HG03575 (cell line): ENCODE measurements at regions not wholly inside any gene's neighbourhood (a gene's known extent, or its start where the extent isn't known, plus 50 kb on each side); places are given as distances from the start of the nearest gene placed in this dataset.
"Not testable (repeated sequence)": the region's sequence is repeated elsewhere in the genome, so short reads cannot be mapped to it uniquely, and the experiment has no call there.

Experiments
- ATAC-seq: cut with Tn5 transposase; IDR thresholded peaks from one replicate; pipeline ENCODE4 v1.9.1; 2021; ENCODE audit not compliant: unreplicated experiment, insufficient number of reproducible peaks, low FRiP score; ENCODE audit errors: extremely low read depth

- ATAC-seq, result no peak
Observed at GRCh38 chrX:121579016-121579760, 531.8 kb downstream of the GLUD2 start.

GRCh38 chrX:121581885-121582284, 534.5 kb downstream of the GLUD2 start:
- no peak for ATAC-seq

GRCh38 chrX:121585626-121586025, 538.2 kb downstream of the GLUD2 start:
- no peak for ATAC-seq

- no peak for ATAC-seq
Observed at GRCh38 chrX:121592884-121593283, 545.5 kb downstream of the GLUD2 start.

- no peak for ATAC-seq
Observed at GRCh38 chrX:121598356-121598755, 550.9 kb downstream of the GLUD2 start.

- ATAC-seq, result no peak
Observed at GRCh38 chrX:121635141-121635540, 587.7 kb downstream of the GLUD2 start.

- ATAC-seq, result no peak
Observed at GRCh38 chrX:121639781-121640180, 592.4 kb downstream of the GLUD2 start.

GRCh38 chrX:121641560-121641959, 594.1 kb downstream of the GLUD2 start:
- ATAC-seq, result no peak

GRCh38 chrX:121642415-121642814, 595.0 kb downstream of the GLUD2 start:
- ATAC-seq, result no peak

- no peak for ATAC-seq
Observed at GRCh38 chrX:121649417-121649816, 602.0 kb downstream of the GLUD2 start.

GRCh38 chrX:121655276-121655675, 607.9 kb downstream of the GLUD2 start:
- no peak for ATAC-seq

- no peak for ATAC-seq
Observed at GRCh38 chrX:121666171-121666570, 618.8 kb downstream of the GLUD2 start.

GRCh38 chrX:121671649-121672048, 624.2 kb downstream of the GLUD2 start:
- no peak for ATAC-seq

- ATAC-seq, result not testable (repeated sequence)
Observed at GRCh38 chrX:121709236-121709635, 661.8 kb downstream of the GLUD2 start.

- ATAC-seq, result no peak
Observed at GRCh38 chrX:121733514-121733913, 686.1 kb downstream of the GLUD2 start.

- no peak for ATAC-seq
Observed at GRCh38 chrX:121746105-121746504, 698.7 kb downstream of the GLUD2 start.

GRCh38 chrX:121753602-121754001, 706.2 kb downstream of the GLUD2 start:
- not testable (repeated sequence) for ATAC-seq

GRCh38 chrX:121754301-121754700, 706.9 kb downstream of the GLUD2 start:
- ATAC-seq, result no peak

- ATAC-seq, result no peak
Observed at GRCh38 chrX:121755541-121755940, 708.1 kb downstream of the GLUD2 start.

GRCh38 chrX:121761845-121762244, 714.4 kb downstream of the GLUD2 start:
- no peak for ATAC-seq

- ATAC-seq, result no peak
Observed at GRCh38 chrX:121763671-121764070, 716.3 kb downstream of the GLUD2 start.
